Activated CD4-positive, alpha-beta T cell treated with anti-CD3 and anti-CD28 coated beads, Interleukin-10, Interleukin-2, amounts not matched to agents 100 ng/mL and 50 ng/mL, durations not matched to agents 16 hours and 8 hours (primary cell): ENCODE measurements at regions not wholly inside any gene's neighbourhood (a gene's known extent, or its start where the extent isn't known, plus 50 kb on each side); places are given as distances from the start of the nearest gene placed in this dataset.
A peak's percentile ranks its signal among the peaks of the same experiment; 100 is the strongest.

Experiments used
- DNase-seq: peaks from one replicate; pipeline ENCODE4 v3.0.0-alpha.2; 2020

GRCh38 chr13:30359991-30360390 lies 52.6 kb upstream of the KATNAL1 start:
- DNase-seq: no peak

GRCh38 chr13:30360586-30360985 lies 53.2 kb upstream of the KATNAL1 start:
- no peak for DNase-seq

GRCh38 chr13:30362005-30362788 lies 54.8 kb upstream of the KATNAL1 start:
- no peak for DNase-seq

- no peak for DNase-seq
Observed at GRCh38 chr13:30362869-30363268, 55.5 kb upstream of the KATNAL1 start.

- DNase-seq: no peak
Observed at GRCh38 chr13:30363725-30364124, 56.4 kb upstream of the KATNAL1 start.

- DNase-seq: no peak
Observed at GRCh38 chr13:30364133-30364532, 56.8 kb upstream of the KATNAL1 start.

GRCh38 chr13:30364876-30365275 lies 57.4 kb upstream of the UBE2L5 start:
- DNase-seq: no peak

GRCh38 chr13:30366088-30366487 lies 56.2 kb upstream of the UBE2L5 start:
- no peak for DNase-seq

- no peak for DNase-seq
Observed at GRCh38 chr13:30367296-30367695, 55.0 kb upstream of the UBE2L5 start.

- DNase-seq: no peak
Observed at GRCh38 chr13:30370146-30370545, 52.1 kb upstream of the UBE2L5 start.

- DNase-seq: no peak
Observed at GRCh38 chr13:30370916-30371521, 51.3 kb upstream of the UBE2L5 start.

GRCh38 chr13:30371649-30372265 lies 50.5 kb upstream of the UBE2L5 start:
- DNase-seq: peak; percentile 91
